ENCODE measurements at regions not wholly inside any gene's neighbourhood (a gene's known extent, or its start where the extent isn't known, plus 50 kb on each side); places are given as distances from the start of the nearest gene placed in this dataset.

DNA sequence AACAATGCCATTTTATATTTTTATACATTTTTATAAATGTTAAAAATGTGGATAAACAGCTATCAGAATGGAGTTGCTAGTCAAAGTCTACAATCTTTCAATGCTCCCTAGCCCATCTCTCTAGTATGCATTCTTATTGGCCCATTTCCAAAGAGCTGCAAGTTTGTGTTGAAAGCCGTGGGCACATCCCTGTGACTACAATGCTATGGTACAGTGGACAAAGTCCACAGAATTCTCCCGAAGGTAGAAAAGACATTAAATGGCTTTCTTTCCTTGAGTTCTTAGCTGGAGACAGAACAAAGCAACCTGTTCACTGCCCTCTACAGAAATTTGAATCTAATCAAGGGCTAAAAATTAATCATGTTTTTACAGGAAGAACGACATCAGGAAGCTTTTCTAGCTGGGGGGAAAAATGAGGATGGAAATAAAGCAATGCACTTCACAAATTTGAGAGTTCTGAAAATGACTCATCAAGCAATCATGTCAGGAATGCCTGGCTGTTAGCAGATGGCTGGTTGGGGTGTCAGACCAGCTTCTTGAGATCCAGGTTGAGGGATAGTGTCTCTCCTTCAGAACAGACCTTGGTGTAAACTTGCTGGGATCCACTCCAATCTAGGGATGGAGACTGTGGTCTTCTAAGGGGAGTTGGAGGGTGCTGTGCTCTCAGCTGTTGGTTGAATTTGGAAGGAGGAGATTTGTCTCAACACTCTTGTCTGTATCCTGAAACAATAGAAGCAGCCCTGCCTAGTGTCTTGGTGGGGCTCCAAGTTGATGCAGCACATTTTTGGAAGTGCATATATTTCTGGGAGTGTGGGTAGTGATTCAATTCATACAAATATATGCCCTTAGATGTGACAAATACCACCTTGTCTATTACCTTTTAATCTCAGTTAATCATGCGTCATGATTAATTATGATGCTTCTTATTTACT lies 143.4 kb upstream of the PHACTR1 start:
- ATAC-seq (ENCODE audit: low read depth in 2 of 2) = no peak
- H3K27ac ChIP-seq (ENCODE audit: insufficient read depth, low read length, poor library complexity, severe bottlenecking) = no peak overlapping the region
- H3K27me3 ChIP-seq (ENCODE audit: control insufficient read depth, insufficient read depth, low read length) = no peaks in the 10 kb centered on the region
- H3K9me3 ChIP-seq (ENCODE audit: control insufficient read depth in 2 of 2, low read length in 2 of 2) = no peaks in the 10 kb centered on the region
- no peaks in the 10 kb centered on the region for H3K4me1 ChIP-seq (ENCODE audit: control insufficient read depth, insufficient read depth, low read length, poor library complexity, severe bottlenecking)
- no peak for DNase-seq
- Mint-ChIP-seq H3K27ac (no peak overlapping the region), H3K4me3 (no peak overlapping the region), H3K27me3 (peaks cover 4% of the 10 kb centered on the region), H3K9me3 (peaks cover 0 to 4% (median 0%) of the 10 kb centered on the region in 7 donors), H3K4me1 (no peaks in the 10 kb centered on the region), H3K36me3 (no peaks in the 10 kb centered on the region)
- H3K36me3 ChIP-seq (ENCODE audit: control insufficient read depth, insufficient read depth, low read length) = no peaks in the 10 kb centered on the region
- no peak overlapping the region for H3K4me3 ChIP-seq (ENCODE audit: low read depth, low read length)

GRCh38 chr6:12575961-12576360 lies 140.6 kb upstream of the PHACTR1 start:
- Mint-ChIP-seq H3K4me3 (no peak overlapping the region), H3K27ac (no peak overlapping the region)

GRCh38 chr6:12576389-12576788 lies 140.2 kb upstream of the PHACTR1 start:
- no peaks in the 10 kb centered on the region for H3K27me3 ChIP-seq (ENCODE audit: control insufficient read depth, insufficient read depth, low read length)
- Mint-ChIP-seq H3K4me3 (no peak overlapping the region), H3K9me3 (no peaks in the 10 kb centered on the region), H3K4me1 (no peaks in the 10 kb centered on the region), H3K27ac (no peak overlapping the region), H3K36me3 (no peaks in the 10 kb centered on the region), H3K27me3 (peaks cover 4% of the 10 kb centered on the region)
- H3K9me3 ChIP-seq (ENCODE audit: control insufficient read depth in 2 of 2, low read length in 2 of 2) = no peaks in the 10 kb centered on the region
- no peaks in the 10 kb centered on the region for H3K4me1 ChIP-seq (ENCODE audit: control insufficient read depth, insufficient read depth, low read length, poor library complexity, severe bottlenecking)
- H3K27ac ChIP-seq (ENCODE audit: insufficient read depth, low read length, poor library complexity, severe bottlenecking) = no peak overlapping the region
- H3K4me3 ChIP-seq (ENCODE audit: low read depth, low read length) = no peak overlapping the region
- H3K36me3 ChIP-seq (ENCODE audit: control insufficient read depth, insufficient read depth, low read length) = no peaks in the 10 kb centered on the region
- no peak for DNase-seq
- no peak for ATAC-seq (ENCODE audit: low read depth in 2 of 2)

More at GRCh38 chr6:12575961-12576360, 140.6 kb upstream of the PHACTR1 start:
- no peaks in the 10 kb centered on the region for H3K9me3 ChIP-seq (ENCODE audit: control insufficient read depth in 2 of 2, low read length in 2 of 2)
- ATAC-seq (ENCODE audit: low read depth in 2 of 2) = no peak
- H3K4me3 ChIP-seq (ENCODE audit: low read depth, low read length) = no peak overlapping the region
- peaks cover 4% of the 10 kb centered on the region for H3K27me3 Mint-ChIP-seq
- H3K4me1 ChIP-seq (ENCODE audit: control insufficient read depth, insufficient read depth, low read length, poor library complexity, severe bottlenecking) = no peaks in the 10 kb centered on the region
- no peaks in the 10 kb centered on the region for H3K4me1 Mint-ChIP-seq
- no peak overlapping the region for H3K27ac ChIP-seq (ENCODE audit: insufficient read depth, low read length, poor library complexity, severe bottlenecking)
- DNase-seq = no peak
- no peaks in the 10 kb centered on the region for H3K9me3 Mint-ChIP-seq
- no peaks in the 10 kb centered on the region for H3K36me3 ChIP-seq (ENCODE audit: control insufficient read depth, insufficient read depth, low read length)
- no peaks in the 10 kb centered on the region for H3K36me3 Mint-ChIP-seq
- H3K27me3 ChIP-seq (ENCODE audit: control insufficient read depth, insufficient read depth, low read length) = no peaks in the 10 kb centered on the region

DNA sequence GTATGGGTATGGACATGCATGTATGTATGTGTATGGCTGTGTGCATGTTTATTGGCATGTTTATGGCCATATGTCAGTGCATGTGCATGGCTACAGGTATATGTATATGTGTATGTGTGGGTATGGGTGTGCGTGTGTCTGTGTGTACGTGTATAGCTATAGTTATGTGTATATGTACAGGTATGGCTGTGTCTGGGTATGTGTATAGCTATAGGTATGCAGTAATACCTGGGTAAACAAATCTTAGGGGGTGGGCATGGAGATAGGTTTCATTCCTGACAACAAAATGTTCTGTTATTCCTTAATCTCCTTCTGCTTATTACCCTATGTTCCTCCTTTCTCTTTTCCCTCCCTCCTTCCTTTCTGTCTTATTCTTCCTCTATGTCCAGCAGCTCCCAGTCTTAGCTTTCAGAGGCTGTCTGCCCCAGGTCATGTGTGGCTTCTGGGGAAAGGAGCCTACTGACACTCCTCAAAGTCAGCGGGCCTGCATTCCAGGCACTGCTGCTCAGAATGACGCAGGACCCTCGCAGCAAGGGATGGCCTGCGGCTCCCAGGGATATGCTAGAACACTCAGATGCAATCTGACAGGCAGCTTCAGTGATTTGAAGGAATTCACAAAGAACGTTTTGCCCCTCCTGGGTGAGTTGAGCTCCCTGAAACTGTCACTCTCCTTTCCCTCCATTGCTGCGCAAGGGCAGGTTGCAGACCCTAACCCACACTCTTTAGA lies 139.3 kb upstream of the PHACTR1 start:
- Mint-ChIP-seq H3K27me3 (peaks cover 4% of the 10 kb centered on the region), H3K4me1 (no peaks in the 10 kb centered on the region), H3K9me3 (no peaks in the 10 kb centered on the region), H3K27ac (no peak overlapping the region), H3K4me3 (no peak overlapping the region), H3K36me3 (no peaks in the 10 kb centered on the region)
- Histone ChIP-seq H3K27me3 (ENCODE audit: control insufficient read depth, insufficient read depth, low read length) (no peaks in the 10 kb centered on the region), H3K4me3 (ENCODE audit: low read depth, low read length) (no peak overlapping the region), H3K27ac (ENCODE audit: insufficient read depth, low read length, poor library complexity, severe bottlenecking) (no peak overlapping the region), H3K36me3 (ENCODE audit: control insufficient read depth, insufficient read depth, low read length) (no peaks in the 10 kb centered on the region), H3K4me1 (ENCODE audit: control insufficient read depth, insufficient read depth, low read length, poor library complexity, severe bottlenecking) (no peaks in the 10 kb centered on the region), H3K9me3 (ENCODE audit: control insufficient read depth in 2 of 2, low read length in 2 of 2) (no peaks in the 10 kb centered on the region)
- no peak for DNase-seq
- no peak for ATAC-seq (ENCODE audit: low read depth in 2 of 2)

DNA sequence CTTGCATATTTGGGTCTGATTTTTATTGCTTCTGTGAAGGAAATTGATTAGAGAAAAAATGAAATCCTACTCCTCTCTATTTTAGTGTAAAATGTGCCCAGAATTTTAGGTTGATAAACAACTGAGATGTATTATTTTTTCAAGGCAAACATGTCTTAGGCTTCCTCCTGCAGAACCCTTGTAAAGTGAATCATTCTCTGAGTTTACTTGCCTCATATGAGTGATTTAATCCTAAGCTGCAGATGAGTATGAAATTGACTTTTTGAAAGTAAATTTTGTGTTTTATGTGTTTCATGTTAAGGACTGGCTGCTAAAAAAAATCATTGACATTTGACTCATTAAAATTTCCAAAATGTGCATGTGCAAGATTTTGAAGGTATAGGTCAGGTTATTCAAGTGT lies 138.5 kb upstream of the PHACTR1 start:
- Histone ChIP-seq H3K27me3 (ENCODE audit: control insufficient read depth, insufficient read depth, low read length) (no peaks in the 10 kb centered on the region), H3K36me3 (ENCODE audit: control insufficient read depth, insufficient read depth, low read length) (no peaks in the 10 kb centered on the region), H3K4me1 (ENCODE audit: control insufficient read depth, insufficient read depth, low read length, poor library complexity, severe bottlenecking) (no peaks in the 10 kb centered on the region), H3K4me3 (ENCODE audit: low read depth, low read length) (no peak overlapping the region), H3K27ac (ENCODE audit: insufficient read depth, low read length, poor library complexity, severe bottlenecking) (no peak overlapping the region), H3K9me3 (ENCODE audit: control insufficient read depth in 2 of 2, low read length in 2 of 2) (no peaks in the 10 kb centered on the region)
- H3K36me3 Mint-ChIP-seq = no peaks in the 10 kb centered on the region
- no peak overlapping the region for H3K27ac Mint-ChIP-seq
- DNase-seq (no peak), ATAC-seq (ENCODE audit: low read depth in 2 of 2) (no peak)
- peaks cover 4% of the 10 kb centered on the region for H3K27me3 Mint-ChIP-seq
- no peaks in the 10 kb centered on the region for H3K4me1 Mint-ChIP-seq
- H3K9me3 Mint-ChIP-seq = no peaks in the 10 kb centered on the region
- H3K4me3 Mint-ChIP-seq = no peak overlapping the region

- Mint-ChIP-seq H3K4me1 (no peaks in the 10 kb centered on the region), H3K4me3 (no peak overlapping the region), H3K27ac (no peak overlapping the region), H3K9me3 (no peaks in the 10 kb centered on the region), H3K27me3 (peaks cover 4% of the 10 kb centered on the region), H3K36me3 (no peaks in the 10 kb centered on the region)
- Histone ChIP-seq H3K27ac (ENCODE audit: insufficient read depth, low read length, poor library complexity, severe bottlenecking) (no peak overlapping the region), H3K4me1 (ENCODE audit: control insufficient read depth, insufficient read depth, low read length, poor library complexity, severe bottlenecking) (no peaks in the 10 kb centered on the region), H3K4me3 (ENCODE audit: low read depth, low read length) (no peak overlapping the region), H3K27me3 (ENCODE audit: control insufficient read depth, insufficient read depth, low read length) (no peaks in the 10 kb centered on the region), H3K9me3 (ENCODE audit: control insufficient read depth in 2 of 2, low read length in 2 of 2) (no peaks in the 10 kb centered on the region), H3K36me3 (ENCODE audit: control insufficient read depth, insufficient read depth, low read length) (no peaks in the 10 kb centered on the region)
- no peak for DNase-seq
- ATAC-seq (ENCODE audit: low read depth in 2 of 2) = no peak
Observed at GRCh38 chr6:12578751-12579150, 137.8 kb upstream of the PHACTR1 start.

DNA sequence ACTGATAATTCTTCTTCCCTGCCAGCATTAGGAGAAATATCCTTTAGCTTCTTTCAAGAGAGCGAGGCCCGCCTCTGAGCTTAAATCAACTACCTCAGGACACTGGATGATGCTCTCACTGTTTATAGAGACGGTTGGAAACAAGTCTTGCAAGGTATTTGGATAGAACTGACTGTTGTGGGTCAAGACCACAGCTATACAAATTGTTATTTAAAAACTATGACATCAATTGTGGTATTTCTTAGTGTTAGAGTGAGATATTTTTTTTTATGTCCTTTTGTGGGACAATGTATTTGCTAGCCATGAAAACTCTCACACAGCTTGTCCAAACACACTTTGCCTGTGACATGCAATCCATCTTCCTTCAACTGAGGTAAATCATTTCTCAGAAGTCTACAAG lies 136.3 kb upstream of the PHACTR1 start:
- no peaks in the 10 kb centered on the region for H3K36me3 Mint-ChIP-seq
- DNase-seq (no peak), ATAC-seq (ENCODE audit: low read depth in 2 of 2) (no peak)
- no peaks in the 10 kb centered on the region for H3K4me1 Mint-ChIP-seq
- Histone ChIP-seq H3K27me3 (ENCODE audit: control insufficient read depth, insufficient read depth, low read length) (no peaks in the 10 kb centered on the region), H3K4me1 (ENCODE audit: control insufficient read depth, insufficient read depth, low read length, poor library complexity, severe bottlenecking) (no peaks in the 10 kb centered on the region), H3K36me3 (ENCODE audit: control insufficient read depth, insufficient read depth, low read length) (no peaks in the 10 kb centered on the region), H3K27ac (ENCODE audit: insufficient read depth, low read length, poor library complexity, severe bottlenecking) (no peak overlapping the region), H3K4me3 (ENCODE audit: low read depth, low read length) (no peak overlapping the region), H3K9me3 (ENCODE audit: control insufficient read depth in 2 of 2, low read length in 2 of 2) (no peaks in the 10 kb centered on the region)
- no peak overlapping the region for H3K4me3 Mint-ChIP-seq
- peaks cover 7% of the 10 kb centered on the region for H3K27me3 Mint-ChIP-seq
- no peaks in the 10 kb centered on the region for H3K9me3 Mint-ChIP-seq
- no peak overlapping the region for H3K27ac Mint-ChIP-seq
